Retinal pigment epithelial cell (primary cell): ENCODE measurements at regions not wholly inside any gene's neighbourhood (a gene's known extent, or its start where the extent isn't known, plus 50 kb on each side); places are given as distances from the start of the nearest gene placed in this dataset.
A peak's percentile ranks its signal among the peaks of the same experiment; 100 is the strongest.

Experiments
- DNase-seq: peaks from one replicate; pipeline ENCODE4 v3.0.0-alpha.2; 2010; ENCODE audit warnings: low read depth
- H3K4me3 ChIP-seq: 2 replicates; pipeline ENCODE4 v1.5.1; 2011; ENCODE audit warnings: mild to moderate bottlenecking, low read length, control low read depth, moderate library complexity
- TF ChIP-seq, protein P1 (sequence below): conservative IDR thresholded peaks from 2 replicates; pipeline ENCODE4 v1.5.1; 2011; ENCODE audit warnings: low read depth, low read length, control low read depth, inconsistent platforms

DNA sequence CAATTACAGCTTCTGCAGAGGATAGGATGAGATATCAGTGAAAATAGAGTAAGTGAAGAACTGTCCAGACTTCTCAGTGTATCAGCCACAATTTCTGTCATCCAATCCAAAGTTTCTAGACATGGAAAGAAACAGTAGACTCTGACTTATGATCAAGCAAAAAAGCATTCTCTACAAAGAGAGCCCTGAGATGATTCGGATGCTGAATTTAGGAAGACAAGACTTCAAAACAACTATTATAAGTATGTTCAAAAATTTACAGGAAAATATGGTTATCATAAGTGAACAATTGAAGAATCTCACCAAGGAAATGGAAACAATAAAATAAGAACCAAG lies 238.2 kb upstream of the IRS2 start:
- DNase-seq = no peak
- no peak overlapping the region for H3K4me3 ChIP-seq
- TF ChIP-seq, protein P1, sequence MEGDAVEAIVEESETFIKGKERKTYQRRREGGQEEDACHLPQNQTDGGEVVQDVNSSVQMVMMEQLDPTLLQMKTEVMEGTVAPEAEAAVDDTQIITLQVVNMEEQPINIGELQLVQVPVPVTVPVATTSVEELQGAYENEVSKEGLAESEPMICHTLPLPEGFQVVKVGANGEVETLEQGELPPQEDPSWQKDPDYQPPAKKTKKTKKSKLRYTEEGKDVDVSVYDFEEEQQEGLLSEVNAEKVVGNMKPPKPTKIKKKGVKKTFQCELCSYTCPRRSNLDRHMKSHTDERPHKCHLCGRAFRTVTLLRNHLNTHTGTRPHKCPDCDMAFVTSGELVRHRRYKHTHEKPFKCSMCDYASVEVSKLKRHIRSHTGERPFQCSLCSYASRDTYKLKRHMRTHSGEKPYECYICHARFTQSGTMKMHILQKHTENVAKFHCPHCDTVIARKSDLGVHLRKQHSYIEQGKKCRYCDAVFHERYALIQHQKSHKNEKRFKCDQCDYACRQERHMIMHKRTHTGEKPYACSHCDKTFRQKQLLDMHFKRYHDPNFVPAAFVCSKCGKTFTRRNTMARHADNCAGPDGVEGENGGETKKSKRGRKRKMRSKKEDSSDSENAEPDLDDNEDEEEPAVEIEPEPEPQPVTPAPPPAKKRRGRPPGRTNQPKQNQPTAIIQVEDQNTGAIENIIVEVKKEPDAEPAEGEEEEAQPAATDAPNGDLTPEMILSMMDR = no peak

DNA sequence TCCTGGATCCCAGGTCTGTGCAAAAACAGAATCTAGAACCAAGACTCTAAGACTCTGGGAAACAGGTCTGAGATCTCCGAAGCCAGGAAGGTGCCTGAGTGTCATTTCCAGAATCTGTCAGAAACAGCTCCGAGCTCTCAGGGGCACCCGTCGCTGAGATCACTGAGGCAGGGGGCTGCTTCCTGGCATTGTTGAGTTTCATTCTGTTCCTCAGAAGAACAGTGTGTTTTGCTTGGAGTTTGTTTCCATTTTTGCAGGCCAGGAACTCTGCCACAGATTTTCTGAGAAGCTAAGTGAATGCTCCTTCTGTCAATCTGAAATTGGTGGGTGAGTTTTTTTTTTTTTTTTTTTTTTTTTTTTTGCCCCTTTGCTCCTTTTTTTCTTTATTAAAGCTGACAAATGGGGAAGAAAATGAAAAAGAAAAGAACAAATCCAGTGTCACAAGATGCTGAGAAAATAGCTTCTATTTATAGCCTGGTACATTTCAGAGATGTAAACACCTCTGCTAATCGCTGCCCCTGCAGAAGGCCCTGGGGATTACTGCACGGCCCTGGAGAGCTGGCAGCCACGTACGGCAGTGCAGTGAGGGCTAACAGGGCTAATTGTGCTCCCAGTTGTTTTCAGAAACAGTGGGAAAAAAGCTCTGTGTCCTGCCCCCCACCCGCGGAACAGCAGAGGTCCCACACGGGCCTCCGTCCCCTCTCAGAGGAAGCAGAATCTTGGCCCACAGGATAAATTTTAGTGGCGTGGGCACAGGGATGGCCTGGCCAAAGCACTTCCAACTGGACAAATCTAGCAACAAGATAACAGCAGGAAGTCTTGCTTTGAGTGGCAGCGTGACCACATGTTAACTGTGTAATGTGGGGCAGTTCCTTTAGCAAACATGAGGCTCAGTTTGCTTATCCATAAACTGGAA lies 237.6 kb upstream of the IRS2 start:
- no peak overlapping the region for H3K4me3 ChIP-seq
- peak; percentile 96 for DNase-seq
- TF ChIP-seq, protein P1 = no peak

DNA sequence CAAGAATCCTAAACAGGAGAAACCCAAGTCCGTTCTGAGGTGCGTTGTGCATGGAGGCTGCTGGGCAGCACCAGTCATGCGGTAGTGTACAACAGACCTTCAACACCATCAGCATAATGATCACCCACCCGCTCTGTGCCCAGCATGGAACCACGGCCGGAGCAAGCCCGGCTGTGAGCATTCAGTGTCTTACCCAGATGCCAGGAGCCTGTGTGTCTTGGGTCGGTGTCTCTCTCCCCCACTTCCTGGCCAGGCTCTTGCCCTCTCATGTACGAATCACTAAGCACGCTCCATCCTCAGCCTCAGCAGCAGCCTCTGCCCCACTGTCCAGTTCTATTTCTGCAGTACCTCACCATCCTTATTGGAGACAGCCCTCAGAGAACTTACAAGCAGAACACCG lies 231.6 kb upstream of the IRS2 start:
- H3K4me3 ChIP-seq = no peak overlapping the region
- no peak for DNase-seq
- TF ChIP-seq, protein P1 = no peak

DNA sequence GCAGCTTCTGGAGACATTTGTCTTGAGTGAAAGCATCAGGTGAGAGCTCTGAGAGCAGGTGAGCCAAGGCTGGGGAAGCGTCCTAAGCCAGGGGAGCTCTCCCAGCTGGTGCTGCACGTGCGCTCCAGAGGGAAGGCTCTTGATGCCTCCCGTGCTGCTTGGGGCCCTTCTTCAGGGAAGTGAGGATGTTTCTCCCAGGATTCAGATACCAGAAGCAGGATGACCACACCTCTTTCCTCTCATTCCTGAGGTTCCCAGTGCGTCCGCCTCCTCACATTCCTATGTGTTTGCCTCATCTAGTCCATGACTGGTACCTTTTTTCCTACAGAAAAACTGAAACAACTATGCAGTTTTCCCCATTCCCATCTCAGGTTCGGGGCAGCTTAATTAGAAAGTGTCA lies 231.0 kb upstream of the IRS2 start:
- TF ChIP-seq, protein P1 = no peak
- no peak overlapping the region for H3K4me3 ChIP-seq
- peak; percentile 84 for DNase-seq

DNA sequence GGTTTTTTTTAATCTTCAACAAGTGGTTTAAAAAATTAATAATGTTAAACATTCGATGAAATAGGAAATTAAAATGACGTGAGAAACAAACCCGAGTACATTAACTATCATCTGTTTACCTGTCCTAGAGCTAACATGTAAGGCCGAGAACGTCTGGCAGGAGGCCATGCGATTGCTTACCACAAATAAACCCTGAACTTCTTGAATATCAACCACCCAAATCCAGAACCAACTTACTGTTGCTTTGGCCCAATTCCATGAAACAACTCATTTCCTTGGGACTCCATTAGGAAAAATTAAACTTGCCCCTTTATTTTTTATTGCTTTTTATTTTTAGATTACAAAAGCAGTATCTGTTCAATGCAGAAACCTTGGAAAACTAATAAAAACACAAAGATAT lies 228.9 kb upstream of the IRS2 start:
- DNase-seq = no peak
- no peak overlapping the region for H3K4me3 ChIP-seq
- TF ChIP-seq, protein P1 = no peak

DNA sequence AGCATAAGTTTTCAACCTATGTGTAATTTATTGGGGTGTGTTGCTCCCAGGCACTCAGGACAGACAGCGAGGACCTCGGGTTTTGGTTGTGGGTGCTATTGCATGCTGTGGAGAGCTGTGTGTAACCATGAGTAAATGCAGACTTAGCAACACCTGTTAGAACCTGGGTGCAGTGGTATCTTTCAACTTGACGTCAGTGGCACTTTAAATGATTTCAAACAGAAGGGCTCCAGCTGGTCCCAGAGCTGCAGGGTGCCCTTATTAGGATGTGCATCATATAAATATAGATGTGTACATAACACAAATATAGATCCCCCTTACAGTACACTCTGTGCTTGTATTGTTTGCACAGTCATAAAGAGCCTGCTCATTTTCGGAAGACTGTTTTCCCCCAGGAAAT lies 228.3 kb upstream of the IRS2 start:
- TF ChIP-seq, protein P1 = no peak
- no peak overlapping the region for H3K4me3 ChIP-seq
- no peak for DNase-seq

DNA sequence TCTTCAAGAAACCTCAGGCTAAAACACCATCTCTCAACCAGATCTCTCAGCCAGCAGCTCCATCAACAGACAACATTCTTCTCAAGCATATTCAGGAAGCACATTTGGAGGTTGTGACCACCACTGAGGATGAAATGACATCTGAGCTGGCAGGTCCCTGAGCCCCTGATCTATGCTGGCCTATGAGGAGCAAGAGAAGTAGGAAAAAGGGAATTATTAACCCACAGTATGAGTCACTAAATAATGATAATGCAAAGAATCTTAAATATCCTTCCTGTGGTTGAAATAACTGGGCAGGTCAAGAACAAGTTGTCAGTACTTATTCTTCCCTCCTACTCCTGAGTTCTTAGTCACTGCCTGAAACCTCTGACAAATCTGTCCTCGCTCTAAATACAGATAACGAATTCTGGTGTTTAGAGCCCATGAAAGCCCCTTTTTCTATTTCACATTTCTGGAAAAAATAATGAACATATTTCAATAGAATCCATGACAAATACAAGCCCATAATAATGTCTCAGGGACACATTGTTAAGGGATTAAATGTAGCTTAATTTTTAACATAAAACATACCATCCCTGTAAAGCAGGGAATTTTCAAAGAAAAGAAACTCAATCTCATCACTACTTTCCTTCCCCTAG lies 225.8 kb upstream of the IRS2 start:
- TF ChIP-seq, protein P1 = no peak
- H3K4me3 ChIP-seq = no peak overlapping the region
- peak; percentile 93 for DNase-seq
